Activated naive CD8-positive, alpha-beta T cell (primary cell): ENCODE measurements at regions not wholly inside any gene's neighbourhood (a gene's known extent, or its start where the extent isn't known, plus 50 kb on each side); places are given as distances from the start of the nearest gene placed in this dataset.

ENCODE experiments used
- H3K27ac Mint-ChIP-seq: one replicate; pipeline ENCODE4 v1.8.0; 2021; ENCODE audit warnings: mixed read lengths
- H3K27me3 Mint-ChIP-seq: one replicate; pipeline ENCODE4 v1.8.0; 2021; ENCODE audit warnings: mixed read lengths
- H3K36me3 Mint-ChIP-seq: one replicate; pipeline ENCODE4 v1.8.0; 2021; ENCODE audit warnings: mixed read lengths
- H3K4me1 Mint-ChIP-seq: one replicate; pipeline ENCODE4 v1.8.0; 2021; ENCODE audit warnings: low read depth, mixed read lengths
- H3K4me3 Mint-ChIP-seq: one replicate; pipeline ENCODE4 v1.8.0; 2021; ENCODE audit warnings: mild to moderate bottlenecking, mixed read lengths
- H3K9me3 Mint-ChIP-seq: one replicate; pipeline ENCODE4 v1.8.0; 2021; ENCODE audit warnings: low read depth, mixed read lengths

DNA sequence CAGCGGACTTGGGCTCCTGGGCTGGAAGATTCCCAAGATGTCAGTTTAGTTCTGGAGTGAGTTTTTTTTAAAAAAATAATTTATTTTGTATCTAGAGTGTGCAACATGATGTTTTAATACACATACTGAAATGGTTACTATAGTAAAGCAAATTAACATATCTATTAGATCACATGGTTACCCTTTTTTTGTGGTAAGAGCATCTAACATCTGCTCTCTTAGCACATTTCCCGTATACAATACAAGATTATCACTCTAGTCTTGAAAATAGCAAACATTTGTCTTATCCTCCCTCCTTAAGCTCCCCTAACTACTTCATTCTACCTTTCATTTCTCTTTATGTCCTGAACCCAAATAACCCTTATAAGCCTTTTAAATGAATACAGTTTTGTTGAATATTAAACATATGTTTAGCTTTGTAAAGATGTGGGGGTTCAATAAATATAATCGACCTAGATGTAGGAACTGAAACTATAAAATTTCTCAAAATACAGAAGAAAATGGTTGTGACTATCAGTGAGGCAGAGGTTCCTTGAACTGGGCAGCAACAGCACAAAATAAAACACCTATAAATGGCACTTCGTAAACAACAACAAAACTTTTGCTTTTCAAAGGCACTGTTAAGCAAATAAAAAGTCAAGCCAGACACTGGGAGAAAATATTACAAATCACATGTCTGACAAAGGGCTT lies 466.6 kb downstream of the FGF9 start:
- no peaks in the 10 kb centered on the region for H3K27me3 Mint-ChIP-seq
- H3K9me3 Mint-ChIP-seq, result no peaks in the 10 kb centered on the region
- no peak overlapping the region for H3K4me3 Mint-ChIP-seq
- no peak overlapping the region for H3K27ac Mint-ChIP-seq
- H3K36me3 Mint-ChIP-seq, result no peaks in the 10 kb centered on the region
- peaks cover 12% of the 10 kb centered on the region for H3K4me1 Mint-ChIP-seq

DNA sequence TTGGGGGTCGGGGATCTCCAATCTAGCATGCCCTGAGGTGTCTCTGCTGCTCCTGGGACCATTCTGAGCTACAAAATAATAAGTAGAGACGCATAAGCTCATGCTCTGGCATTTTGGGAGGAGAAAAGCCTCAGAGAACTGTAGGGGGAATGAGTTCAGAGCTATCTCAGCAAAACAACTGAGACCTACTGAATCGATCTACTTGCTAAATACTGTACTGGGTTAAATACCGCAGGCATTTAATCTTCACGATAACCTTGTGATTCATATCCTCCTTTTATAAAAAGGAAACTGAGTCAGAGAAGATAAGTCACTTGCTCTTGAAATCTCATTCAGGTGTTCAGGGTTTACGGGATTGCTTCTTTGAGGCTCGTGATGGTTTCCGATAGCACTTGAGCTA lies 468.1 kb downstream of the FGF9 start:
- H3K36me3 Mint-ChIP-seq, result no peaks in the 10 kb centered on the region
- H3K4me1 Mint-ChIP-seq, result peaks cover 12% of the 10 kb centered on the region
- H3K27me3 Mint-ChIP-seq, result no peaks in the 10 kb centered on the region

DNA sequence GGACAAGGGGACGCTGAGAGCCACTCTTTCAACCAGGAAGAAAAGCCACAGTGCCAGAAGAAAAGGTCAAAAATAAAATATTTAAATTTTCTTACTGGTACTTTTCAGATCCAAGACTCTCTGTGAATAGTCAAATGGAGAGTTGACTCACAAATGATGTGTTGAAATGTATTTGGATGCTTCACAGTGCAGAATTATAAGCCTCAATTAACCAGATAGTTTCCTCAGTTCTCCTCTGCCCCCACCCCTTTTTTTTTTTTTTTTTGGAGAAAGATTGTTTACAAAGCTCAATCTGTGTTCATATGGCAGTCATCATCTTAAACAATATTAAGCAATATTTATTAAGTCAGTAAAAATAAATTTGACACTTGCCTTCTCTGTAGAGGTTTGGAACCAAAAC lies 470.8 kb downstream of the FGF9 start:
- peaks cover 9% of the 10 kb centered on the region for H3K4me1 Mint-ChIP-seq
- no peaks in the 10 kb centered on the region for H3K27me3 Mint-ChIP-seq
- H3K36me3 Mint-ChIP-seq, result peaks cover 2% of the 10 kb centered on the region
- no peak overlapping the region for H3K4me3 Mint-ChIP-seq
- H3K27ac Mint-ChIP-seq, result no peak overlapping the region
- H3K9me3 Mint-ChIP-seq, result no peaks in the 10 kb centered on the region

More for the DNA sequence above, 468.1 kb downstream of the FGF9 start:
- no peak overlapping the region for H3K4me3 Mint-ChIP-seq
- H3K27ac Mint-ChIP-seq, result no peak overlapping the region
- H3K9me3 Mint-ChIP-seq, result no peaks in the 10 kb centered on the region

DNA sequence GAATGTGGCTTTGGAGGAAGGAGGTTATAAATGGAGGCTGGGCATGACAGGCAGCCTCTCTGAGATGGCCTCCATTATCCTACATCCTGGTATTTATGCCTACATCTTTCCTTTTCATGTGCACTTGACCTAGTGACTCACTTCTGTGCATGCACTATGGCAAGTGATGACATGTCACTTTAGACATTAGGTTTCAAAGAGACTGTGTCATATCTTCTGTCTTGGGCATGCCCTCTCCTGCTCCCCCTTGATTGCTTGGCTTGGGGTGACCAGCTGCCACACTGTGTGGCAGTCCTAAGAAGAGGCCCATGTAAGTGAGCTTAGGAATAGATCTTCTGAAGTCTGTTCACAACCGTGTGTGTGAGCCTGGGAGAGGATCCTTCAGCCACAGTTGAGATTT lies 472.8 kb downstream of the FGF9 start:
- H3K4me1 Mint-ChIP-seq, result peaks cover 9% of the 10 kb centered on the region
- no peak overlapping the region for H3K27ac Mint-ChIP-seq
- peaks cover 7% of the 10 kb centered on the region for H3K36me3 Mint-ChIP-seq
- no peak overlapping the region for H3K4me3 Mint-ChIP-seq
- peaks cover 3% of the 10 kb centered on the region for H3K9me3 Mint-ChIP-seq
- H3K27me3 Mint-ChIP-seq, result no peaks in the 10 kb centered on the region

DNA sequence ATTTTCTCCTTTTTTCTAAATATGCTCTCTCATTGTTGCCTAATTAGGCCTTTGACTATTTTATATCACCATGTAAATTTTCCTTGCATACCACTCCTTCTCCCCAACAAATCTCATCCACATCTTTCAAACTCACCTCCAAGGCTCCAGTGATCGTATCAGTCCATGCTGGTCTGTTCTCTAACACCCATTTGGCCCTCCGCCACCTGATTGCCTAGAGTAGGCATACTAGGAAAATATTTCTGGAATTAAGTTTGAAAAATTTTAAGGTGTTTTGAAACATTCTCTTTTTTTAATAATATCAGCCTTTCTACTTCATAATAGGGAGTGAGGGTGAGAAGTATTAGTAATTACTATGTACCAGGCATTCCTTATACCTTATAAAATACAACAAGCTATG lies 473.9 kb downstream of the FGF9 start:
- Mint-ChIP-seq H3K9me3 (peaks cover 3% of the 10 kb centered on the region), H3K27me3 (no peaks in the 10 kb centered on the region), H3K4me3 (no peak overlapping the region), H3K36me3 (peaks cover 8% of the 10 kb centered on the region), H3K27ac (no peak overlapping the region), H3K4me1 (peaks cover 7% of the 10 kb centered on the region)

DNA sequence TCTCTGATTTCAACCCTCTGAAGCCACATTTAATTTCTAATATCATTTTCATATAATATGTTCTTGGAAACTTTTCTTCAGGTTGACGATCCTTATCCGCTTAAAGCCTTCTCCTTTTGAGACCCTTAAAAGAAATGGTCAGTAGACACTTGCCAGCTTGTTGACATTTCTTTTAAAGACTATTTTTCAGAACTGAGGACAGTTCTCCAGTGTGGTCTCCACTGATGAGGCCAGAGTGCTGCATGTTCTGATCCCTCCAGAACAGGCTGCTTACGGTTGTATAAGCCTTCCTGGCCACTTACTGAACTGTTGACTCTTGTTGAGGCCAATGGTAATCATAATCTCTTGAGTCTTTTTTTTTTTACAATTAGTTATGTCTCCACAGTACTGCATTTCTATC lies 477.3 kb downstream of the FGF9 start:
- Mint-ChIP-seq H3K27me3 (no peaks in the 10 kb centered on the region), H3K36me3 (peaks cover 8% of the 10 kb centered on the region), H3K27ac (no peak overlapping the region)

DNA sequence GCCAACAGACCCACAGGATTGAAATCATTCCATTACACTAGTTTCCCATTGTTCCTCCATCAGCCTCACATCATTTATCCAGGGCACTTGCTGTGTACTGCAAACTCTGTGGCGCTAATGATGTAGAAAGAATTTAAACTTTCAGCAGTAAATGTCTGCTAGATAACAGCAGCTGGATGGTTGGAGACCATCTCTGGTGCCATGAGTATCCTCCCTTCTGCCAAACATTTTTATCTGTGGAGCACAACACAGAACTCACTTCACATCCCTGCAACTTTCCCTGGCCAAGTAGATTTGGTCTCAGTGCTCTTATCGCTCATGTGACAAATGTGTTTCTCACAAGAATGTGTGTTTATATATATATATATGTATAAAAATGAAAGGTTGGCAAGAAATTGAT lies 481.9 kb downstream of the FGF9 start:
- Mint-ChIP-seq H3K4me1 (no peaks in the 10 kb centered on the region), H3K36me3 (peaks cover 6% of the 10 kb centered on the region), H3K9me3 (no peaks in the 10 kb centered on the region), H3K4me3 (no peak overlapping the region), H3K27me3 (no peaks in the 10 kb centered on the region), H3K27ac (no peak overlapping the region)

More for the DNA sequence above, 477.3 kb downstream of the FGF9 start:
- Mint-ChIP-seq H3K9me3 (peaks cover 3% of the 10 kb centered on the region), H3K4me1 (no peaks in the 10 kb centered on the region), H3K4me3 (no peak overlapping the region)

DNA sequence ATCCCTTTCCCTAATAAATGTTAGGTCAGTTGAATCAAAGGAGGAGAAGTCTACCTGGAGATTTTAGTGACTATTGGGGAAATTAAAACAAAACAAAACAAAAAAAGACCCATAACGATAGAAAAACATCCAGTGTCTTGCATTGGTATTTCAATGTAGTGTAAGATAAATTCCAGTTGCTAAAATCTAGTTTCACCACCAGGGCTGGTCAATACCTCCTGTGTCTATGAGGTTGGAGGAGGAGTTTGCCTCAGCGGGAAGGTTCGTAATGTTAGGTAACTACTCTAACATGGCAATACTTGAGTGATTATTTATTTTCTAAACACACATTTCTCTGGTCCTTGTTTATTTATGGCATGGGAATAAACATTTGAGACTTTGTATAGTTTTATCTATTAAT lies 483.2 kb downstream of the FGF9 start:
- H3K4me3 Mint-ChIP-seq, result no peak overlapping the region
- no peaks in the 10 kb centered on the region for H3K27me3 Mint-ChIP-seq
- H3K4me1 Mint-ChIP-seq, result no peaks in the 10 kb centered on the region
- H3K36me3 Mint-ChIP-seq, result peaks cover 2% of the 10 kb centered on the region
- no peaks in the 10 kb centered on the region for H3K9me3 Mint-ChIP-seq
- H3K27ac Mint-ChIP-seq, result no peak overlapping the region

DNA sequence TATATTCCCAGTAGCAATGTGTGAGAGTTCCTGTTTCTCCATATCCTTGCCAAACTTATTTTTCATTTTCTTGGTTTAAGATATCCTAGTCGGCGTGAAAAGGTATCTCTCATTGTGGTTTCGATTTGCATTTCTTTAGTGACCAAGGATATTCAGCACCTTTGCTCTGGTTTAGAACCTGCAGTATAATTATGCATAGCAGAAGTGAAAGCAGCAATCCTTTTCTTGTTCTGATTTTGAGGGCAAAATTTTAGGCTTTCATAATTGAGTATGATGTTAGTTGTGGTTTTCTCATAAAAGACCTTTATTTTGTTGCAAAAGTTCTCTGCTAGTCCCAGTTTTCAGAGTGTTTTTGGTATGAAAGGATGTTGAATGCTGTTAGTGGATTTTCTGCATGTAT lies 491.0 kb downstream of the FGF9 start:
- H3K27ac Mint-ChIP-seq, result peak overlapping the region; percentile 22
- H3K27me3 Mint-ChIP-seq, result no peaks in the 10 kb centered on the region
- no peaks in the 10 kb centered on the region for H3K9me3 Mint-ChIP-seq
- H3K4me3 Mint-ChIP-seq, result peak overlapping the region; percentile 28
- peaks cover 31% of the 10 kb centered on the region for H3K4me1 Mint-ChIP-seq
- H3K36me3 Mint-ChIP-seq, result no peaks in the 10 kb centered on the region

DNA sequence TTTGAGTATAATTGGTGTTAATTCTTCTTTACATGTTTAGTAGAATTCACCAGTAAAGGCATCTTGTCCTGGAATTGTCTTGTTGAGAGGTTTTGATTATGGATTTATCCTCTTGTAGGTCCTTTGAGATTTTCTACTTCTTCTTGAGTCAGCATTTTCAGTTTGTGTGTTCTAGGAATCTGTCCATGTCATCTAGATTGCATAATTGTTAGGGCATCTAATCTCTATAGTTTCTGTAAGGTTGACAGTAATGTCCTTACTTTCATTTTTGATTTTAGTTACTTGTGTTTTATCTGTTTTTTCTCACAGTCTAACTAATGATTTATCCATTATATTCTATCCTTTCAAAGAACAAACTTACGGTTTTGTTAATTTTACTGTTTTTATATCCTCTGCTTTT lies 492.0 kb downstream of the FGF9 start:
- H3K9me3 Mint-ChIP-seq, result no peaks in the 10 kb centered on the region
- H3K27ac Mint-ChIP-seq, result no peak overlapping the region
- peaks cover 31% of the 10 kb centered on the region for H3K4me1 Mint-ChIP-seq
- H3K4me3 Mint-ChIP-seq, result peak overlapping the region; percentile 67
- H3K36me3 Mint-ChIP-seq, result no peaks in the 10 kb centered on the region
- no peaks in the 10 kb centered on the region for H3K27me3 Mint-ChIP-seq

DNA sequence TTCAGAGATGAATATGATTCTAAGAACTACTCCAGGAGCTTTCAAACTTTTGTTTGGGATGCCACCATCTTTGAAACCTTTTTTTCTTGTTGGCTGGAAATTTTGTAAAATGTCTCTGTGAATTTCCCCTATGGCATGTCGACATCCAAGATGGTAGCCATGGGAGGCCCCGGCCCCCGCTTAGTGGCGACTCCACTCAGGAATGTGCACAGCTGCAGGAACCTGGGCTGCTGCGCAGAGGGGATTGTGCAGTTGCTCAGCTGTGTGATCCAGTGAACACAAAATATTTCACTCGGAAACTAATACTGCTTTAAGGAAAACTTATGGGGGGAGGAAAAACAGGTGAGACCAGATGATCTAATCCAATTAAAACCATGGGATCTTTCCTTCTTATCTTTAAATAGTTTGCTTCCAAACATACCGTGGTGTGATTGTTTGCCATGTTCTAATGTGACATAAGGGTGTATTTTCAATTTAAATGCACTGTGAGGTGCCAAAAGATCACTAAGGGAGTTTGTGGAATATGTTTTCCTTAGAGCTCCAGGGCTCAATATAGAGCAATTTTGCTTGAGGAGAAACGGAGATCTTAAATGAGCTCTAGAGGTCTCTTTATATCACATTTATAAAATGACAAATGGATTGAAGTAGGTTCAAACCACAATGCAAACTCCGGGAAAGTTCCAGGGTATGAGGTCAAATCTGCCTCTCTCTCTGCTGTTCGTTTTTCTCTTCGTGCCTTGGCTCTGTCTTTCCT lies 497.7 kb downstream of the FGF9 start:
- H3K36me3 Mint-ChIP-seq, result no peaks in the 10 kb centered on the region

DNA sequence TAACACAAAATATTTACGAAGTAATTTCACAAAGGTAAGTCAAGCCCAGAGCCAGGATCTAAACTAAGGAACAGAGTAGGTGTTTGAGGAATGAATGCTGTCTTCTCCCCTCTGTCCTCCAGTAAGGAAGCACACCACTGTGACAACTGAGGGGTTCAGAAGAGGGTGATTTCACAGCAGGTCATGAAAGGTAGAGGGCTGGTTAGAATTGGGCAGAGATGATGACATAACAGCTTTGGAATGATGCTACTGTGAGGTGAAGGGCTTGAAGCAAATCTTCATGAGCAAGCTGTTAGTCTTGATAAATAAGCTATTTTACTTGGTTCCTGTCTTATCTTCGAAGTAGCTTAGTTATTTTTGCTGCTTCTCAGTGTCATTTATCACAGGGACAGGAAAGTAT lies 498.6 kb downstream of the FGF9 start:
- Mint-ChIP-seq H3K27ac (no peak overlapping the region), H3K9me3 (no peaks in the 10 kb centered on the region), H3K36me3 (no peaks in the 10 kb centered on the region), H3K4me3 (no peak overlapping the region), H3K4me1 (peaks cover 4% of the 10 kb centered on the region), H3K27me3 (no peaks in the 10 kb centered on the region)

More for the DNA sequence above, 497.7 kb downstream of the FGF9 start:
- Mint-ChIP-seq H3K9me3 (no peaks in the 10 kb centered on the region), H3K4me3 (no peak overlapping the region), H3K27me3 (no peaks in the 10 kb centered on the region), H3K4me1 (peaks cover 7% of the 10 kb centered on the region), H3K27ac (no peak overlapping the region)

DNA sequence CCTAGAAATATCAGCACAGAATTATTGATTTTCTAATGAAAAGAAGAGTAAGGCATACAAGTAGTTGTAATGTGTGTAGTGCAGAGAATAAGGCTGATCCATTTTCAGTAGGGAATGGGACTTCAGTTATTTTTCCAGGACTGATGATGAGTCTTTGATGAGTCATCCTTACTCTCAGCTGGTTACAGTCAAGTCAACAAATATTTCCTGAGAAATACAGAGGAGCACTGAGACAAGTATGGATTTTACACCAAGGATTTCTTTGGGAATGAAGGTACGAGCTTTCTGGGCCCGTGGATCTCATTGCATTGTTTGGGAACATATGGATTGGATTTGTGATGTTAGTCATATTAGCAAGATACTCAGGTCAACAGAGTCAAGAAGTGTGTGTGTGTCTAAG lies 502.7 kb downstream of the FGF9 start:
- H3K36me3 Mint-ChIP-seq, result peaks cover 3% of the 10 kb centered on the region

DNA sequence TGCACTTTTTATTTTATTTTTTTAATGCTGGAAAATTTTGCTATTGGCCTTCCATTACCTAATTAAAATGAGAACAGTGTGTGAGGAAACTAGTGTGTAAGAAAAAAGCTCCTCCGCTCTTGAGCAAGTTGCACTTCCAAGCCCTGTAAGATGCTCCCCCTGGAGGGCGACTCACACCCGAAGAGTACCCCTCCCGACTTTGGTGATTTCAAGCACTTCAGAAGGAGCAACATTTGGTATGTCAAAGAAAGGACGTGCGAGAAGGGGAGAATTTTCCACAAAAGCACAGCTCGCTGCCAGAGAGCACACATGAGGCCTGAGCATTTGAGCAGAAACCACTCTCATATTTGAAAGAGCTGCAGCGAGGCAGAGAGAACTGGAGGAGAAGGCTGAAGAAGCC lies 504.4 kb downstream of the FGF9 start:
- Mint-ChIP-seq H3K27me3 (no peaks in the 10 kb centered on the region), H3K36me3 (peaks cover 3% of the 10 kb centered on the region), H3K9me3 (peaks cover 4% of the 10 kb centered on the region), H3K4me1 (no peaks in the 10 kb centered on the region), H3K27ac (no peak overlapping the region), H3K4me3 (no peak overlapping the region)

More for the DNA sequence above, 502.7 kb downstream of the FGF9 start:
- Mint-ChIP-seq H3K4me1 (no peaks in the 10 kb centered on the region), H3K4me3 (no peak overlapping the region), H3K27me3 (no peaks in the 10 kb centered on the region), H3K27ac (no peak overlapping the region), H3K9me3 (peaks cover 3% of the 10 kb centered on the region)

DNA sequence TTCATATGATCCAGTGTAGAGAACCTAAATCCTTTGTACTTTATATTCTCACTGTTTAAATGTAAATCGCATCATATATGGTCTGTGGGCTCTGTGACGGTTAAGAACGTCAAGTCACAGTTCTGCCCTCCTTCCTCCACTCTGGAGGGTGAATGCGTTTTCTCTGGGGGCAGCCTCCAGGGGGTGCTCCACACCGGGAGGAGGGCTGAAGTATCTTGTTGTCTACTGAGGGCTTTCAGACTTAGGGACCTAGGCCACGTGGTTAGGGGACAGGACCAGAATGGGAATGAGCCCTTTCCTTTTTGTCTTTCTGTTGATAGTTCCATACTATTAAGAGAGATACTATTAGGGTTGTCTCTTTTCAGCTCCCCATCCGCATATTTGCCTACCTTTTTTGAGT lies 504.9 kb downstream of the FGF9 start:
- Mint-ChIP-seq H3K4me3 (no peak overlapping the region), H3K27ac (no peak overlapping the region), H3K4me1 (no peaks in the 10 kb centered on the region), H3K9me3 (peaks cover 7% of the 10 kb centered on the region), H3K36me3 (peaks cover 3% of the 10 kb centered on the region), H3K27me3 (no peaks in the 10 kb centered on the region)
